HepG2 (cell line): ENCODE measurements at regions not wholly inside any gene's neighbourhood (a gene's known extent, or its start where the extent isn't known, plus 50 kb on each side); places are given as distances from the start of the nearest gene placed in this dataset.
"Not testable (repeated sequence)": the region's sequence is repeated elsewhere in the genome, so short reads cannot be mapped to it uniquely, and the experiment has no call there.

Source experiments
- ATAC-seq: fragments of 200-7000 bp; cut with Tn5 transposase; 3 replicates; pipeline ENCODE4 v1.9.1; 2020; ENCODE audit warnings: mild to moderate bottlenecking, moderate library complexity
- BruUV-seq: library from RNA; stranded (reverse); fragments of 400-500 nt; replicated peaks from 2 replicates; lab custom pipeline; 2021; lab: Mats Ljungman, UMichigan
- CTCF ChIA-PET: fragments of 300-600 bp; formaldehyde crosslinking; extraction: SDS; loops from one replicate; lab custom pipeline; 2021; ENCODE audit warnings: low total read pairs, inconsistent platforms, low intra/inter-chr PET ratio; lab: Yijun Ruan, JAX
- POLR2A ChIA-PET: fragments of 350-600 bp; sonication (Branson Sonifier 250); formaldehyde crosslinking; loops from one replicate; lab custom pipeline; 2020; ENCODE audit warnings: antibody characterized with exemption, inconsistent platforms; lab: Yijun Ruan, JAX
- DNase-seq: peaks from one replicate; pipeline ENCODE4 v3.0.0-alpha.2; 2015; ENCODE audit warnings: low spot score
- FAIRE-seq: peaks from 3 replicates; lab custom pipeline; 2011; peaks lifted over from hg19 to GRCh38; lab: Jason Lieb, UNC
- H2AFZ ChIP-seq: one replicate; pipeline ENCODE4 v1.6.1; 2011; ENCODE audit warnings: low read length, inconsistent platforms
- H3K27ac ChIP-seq: fragments of 300-600 bp; 3 replicates; pipeline ENCODE4 v1.8.0; 2011; ENCODE audit warnings: mixed run types, mild to moderate bottlenecking, mixed read lengths, low read length, inconsistent platforms; ENCODE audit not compliant: insufficient read depth; ENCODE audit errors: extremely low read length
- H3K27me3 ChIP-seq, 2 experiments: fragments of 200-600 bp in 1 of 2; 2 replicates in 1 of 2; 3 replicates in 1 of 2; pipeline versions ENCODE4 v1.6.0 to v1.8.0; 2011; ENCODE audit warnings: low read length in 2 of 2, mild to moderate bottlenecking in 2 of 2, moderate library complexity in 2 of 2, inconsistent platforms in 1 of 2; ENCODE audit not compliant: insufficient read depth in 2 of 2, control insufficient read depth in 1 of 2
- H3K36me3 ChIP-seq, 2 experiments: fragments of 200-600 bp in 1 of 2; replicated peaks in 1 of 2; 2 replicates in 1 of 2; 3 replicates in 1 of 2; pipeline versions ENCODE4 v1.5.1 to v1.8.0; 2011; ENCODE audit warnings: low read length in 2 of 2, inconsistent platforms in 1 of 2; ENCODE audit not compliant: insufficient read depth in 2 of 2, control insufficient read depth in 1 of 2
- H3K4me1 ChIP-seq: 2 replicates; pipeline ENCODE4 v1.5.1; 2012; ENCODE audit warnings: low read length, inconsistent platforms; ENCODE audit not compliant: insufficient read depth
- H3K4me2 ChIP-seq: 2 replicates; pipeline ENCODE4 v1.6.0; 2011; ENCODE audit warnings: low read depth, low read length, inconsistent platforms
- H3K4me3 ChIP-seq, 3 experiments: fragments of 200-600 bp in 1 of 3; sonication (generic), shearing (Covaris generic) in 1 of 3; replicated peaks in 1 of 3; 2 replicates each; pipeline ENCODE4 v1.5.1; 2011 to 2016; ENCODE audit warnings: low read length in 3 of 3, inconsistent platforms in 2 of 3, low read depth in 2 of 3, mild to moderate bottlenecking in 2 of 3, control low read depth in 1 of 3, mixed read lengths in 1 of 3; ENCODE audit not compliant: insufficient read depth in 1 of 3
- H3K79me2 ChIP-seq: one replicate; pipeline ENCODE4 v1.6.1; 2011; ENCODE audit warnings: low read length, inconsistent platforms; ENCODE audit not compliant: insufficient read depth
- H3K9ac ChIP-seq: 2 replicates; pipeline ENCODE4 v1.6.0; 2011; ENCODE audit warnings: mild to moderate bottlenecking, low read depth, low read length, inconsistent platforms; ENCODE audit not compliant: insufficient read depth
- H3K9me3 ChIP-seq: 2 replicates; pipeline ENCODE4 v1.5.1; 2012; ENCODE audit warnings: mild to moderate bottlenecking, low read length
- H4K20me1 ChIP-seq: 2 replicates; pipeline ENCODE4 v1.6.0; 2011; ENCODE audit warnings: inconsistent platforms, mild to moderate bottlenecking, low read length, moderate library complexity; ENCODE audit not compliant: insufficient read depth
- GLI4 ChIP-seq: sonication (generic); formaldehyde crosslinking; IDR thresholded peaks from 2 replicates; pipeline ENCODE4 v1.5.1; 2020; ENCODE audit warnings: missing genetic modification reagents, mild to moderate bottlenecking, moderate library complexity, borderline replicate concordance
- WGBS: methylation state at CpG from one replicate; pipeline ENCODE4 v1.1.6; 2017; ENCODE audit warnings: low lambda C conversion rate; 5-methylcytosine and 5-hydroxymethylcytosine counted together
- in situ Hi-C: cut with HindIII; loops from 2 replicates; pipeline ENCODE4 v1.10.0; 2017; ENCODE audit warnings: low pct_unique_long_range_greater_than_20kb; ENCODE audit not compliant: extremely low pct_ligation_motif_present
- intact Hi-C: fragments of 100-400 bp; cut with micrococcal nuclease; formaldehyde crosslinking; loops from one replicate; pipeline ENCODE4 v1.10.0; 2022; ENCODE audit not compliant: unreplicated experiment

DNA sequence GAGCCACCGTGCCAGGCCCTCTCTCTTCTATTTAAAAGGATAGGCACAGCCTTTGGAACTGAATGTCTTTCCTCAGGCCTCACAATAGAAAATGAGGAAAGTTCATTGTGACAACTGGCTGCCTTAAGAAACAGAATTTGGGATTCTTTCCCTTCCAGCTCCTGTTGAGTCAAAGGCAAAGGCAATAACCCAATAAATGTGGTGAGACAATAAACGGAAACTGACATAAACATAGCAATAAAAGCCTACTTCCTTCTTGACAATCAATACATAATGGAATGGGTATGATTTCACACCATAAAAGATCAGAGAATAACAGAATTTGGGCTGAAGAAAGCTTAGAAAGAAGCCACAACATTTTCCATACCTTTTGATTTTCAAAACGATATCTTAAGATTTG, 155.6 kb upstream of the KCTD7 start:
- H3K79me2 ChIP-seq, ATAC-seq, H4K20me1 ChIP-seq, H3K9me3 ChIP-seq, H3K9ac ChIP-seq, CTCF ChIA-PET, DNase-seq, H2AFZ ChIP-seq, H3K36me3 ChIP-seq, H3K27me3 ChIP-seq, intact Hi-C loops, BruUV-seq, H3K4me3 ChIP-seq, POLR2A ChIA-PET, H3K4me1 ChIP-seq, FAIRE-seq, in situ Hi-C loops, H3K27ac ChIP-seq, H3K4me2 ChIP-seq: not testable (repeated sequence)
- 89% methylated on average over 3 of the region's 3 CpGs for WGBS

DNA sequence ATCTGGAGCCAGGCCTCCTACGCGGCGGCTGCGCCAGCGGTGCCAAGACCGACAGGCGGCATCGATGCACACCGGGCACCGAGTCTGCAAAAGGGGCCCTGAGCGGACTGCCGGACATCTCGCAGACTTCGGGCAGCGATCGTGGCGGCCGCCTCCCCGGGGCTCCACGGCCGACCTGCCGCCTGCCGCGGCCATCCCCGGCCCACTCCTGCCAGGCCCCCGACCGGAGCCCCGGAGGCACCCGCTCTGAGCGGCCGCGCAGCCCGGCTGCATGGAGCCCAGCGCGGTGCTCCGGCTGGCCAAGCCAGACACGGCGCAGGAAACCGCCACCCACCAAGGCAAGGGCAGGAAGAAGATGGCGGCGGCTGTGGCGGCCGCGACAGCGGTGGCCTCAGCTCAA, 154.2 kb upstream of the KCTD7 start:
- Histone ChIP-seq H3K4me3 (no peak overlapping the region), H3K79me2 (no peaks in the 10 kb centered on the region), H3K9ac (no peak overlapping the region), H3K27me3 (no peaks in the 10 kb centered on the region), H3K9me3 (no peaks in the 10 kb centered on the region), H3K4me1 (no peaks in the 10 kb centered on the region), H2AFZ (no peak overlapping the region), H4K20me1 (no peaks in the 10 kb centered on the region), H3K4me2 (no peak overlapping the region), H3K27ac (no peak overlapping the region), H3K36me3 (peaks cover 5 to 20% of the 10 kb centered on the region in 2 experiments; a peak in 4 of 5 replicates)
- DNase-seq, result no peak
- POLR2A ChIA-PET, result no interaction called here
- no peak for TF ChIP-seq GLI4 (CRISPR knock-in tag)
- intact Hi-C loops (no loop called here), in situ Hi-C loops (no loop called here)
- CTCF ChIA-PET, result no interaction called here
- ATAC-seq, result no peak
- FAIRE-seq, result no peak
- 99% methylated on average over 26 of the region's 45 CpGs for WGBS
- no TSS peak for BruUV-seq

DNA sequence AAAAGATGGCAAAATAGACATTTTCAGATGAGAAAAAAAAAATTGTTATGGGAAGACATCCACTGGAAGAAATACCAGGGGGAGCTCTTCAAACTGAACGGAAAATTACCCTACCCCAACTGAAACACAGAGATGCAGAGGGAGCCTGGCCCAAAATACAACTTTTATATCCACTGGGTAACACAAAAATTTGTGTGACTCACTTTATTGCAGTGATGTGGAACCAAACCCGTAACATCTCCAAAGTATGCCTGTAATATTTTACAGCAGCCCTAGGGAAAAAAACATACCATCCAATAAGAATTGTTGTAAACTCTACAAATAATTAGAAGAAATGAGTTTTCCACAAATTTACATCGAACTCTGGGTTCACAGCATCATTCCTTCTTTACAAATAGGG, 152.6 kb upstream of the KCTD7 start:
- POLR2A ChIA-PET, FAIRE-seq: not testable (repeated sequence)

DNA sequence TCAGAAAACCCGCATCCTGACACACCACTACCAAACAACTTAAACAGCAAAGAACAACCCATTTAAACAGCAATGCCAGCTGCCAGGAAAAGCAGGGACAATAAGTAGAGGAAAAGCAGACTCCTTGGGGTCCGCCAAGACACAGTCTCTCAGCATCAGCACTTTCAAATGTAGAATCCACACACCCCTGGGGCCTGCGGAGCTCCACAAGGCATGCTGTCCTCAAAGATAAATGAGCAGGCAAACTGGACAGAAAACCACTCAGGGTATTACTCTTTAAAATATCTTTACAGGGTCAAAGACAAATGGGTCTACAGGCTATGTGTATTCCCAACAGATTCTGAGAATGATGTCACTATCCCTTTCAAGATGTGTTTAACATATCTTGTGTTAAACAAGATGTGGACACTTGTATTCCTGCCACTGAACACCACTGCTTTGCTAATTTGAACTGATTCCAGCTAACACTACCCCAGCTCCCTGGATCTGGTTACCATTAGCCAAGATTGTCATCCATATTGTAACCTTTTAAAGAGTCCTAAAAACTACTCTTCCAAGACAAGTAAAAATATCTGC, 150.8 kb upstream of the KCTD7 start:
- H3K4me3 ChIP-seq, DNase-seq, H3K27me3 ChIP-seq, H3K4me1 ChIP-seq, H3K9ac ChIP-seq, in situ Hi-C loops, H4K20me1 ChIP-seq, ATAC-seq, H3K27ac ChIP-seq, H3K9me3 ChIP-seq, CTCF ChIA-PET, H3K4me2 ChIP-seq, FAIRE-seq, H3K79me2 ChIP-seq, H2AFZ ChIP-seq, POLR2A ChIA-PET, BruUV-seq, intact Hi-C loops: not testable (repeated sequence)
- peaks cover 5 to 26% of the 10 kb centered on the region in 2 experiments; a peak in 4 of 5 replicates for H3K36me3 ChIP-seq
- WGBS, result 95% methylated on average over 3 of the region's 3 CpGs

More for the DNA sequence above, 152.6 kb upstream of the KCTD7 start:
- H3K79me2 ChIP-seq, H3K4me1 ChIP-seq, H3K9me3 ChIP-seq, in situ Hi-C loops, CTCF ChIA-PET, H2AFZ ChIP-seq, intact Hi-C loops, DNase-seq, H3K9ac ChIP-seq, H3K27me3 ChIP-seq, BruUV-seq, ATAC-seq, H3K4me2 ChIP-seq, H3K27ac ChIP-seq, H3K4me3 ChIP-seq, H4K20me1 ChIP-seq: not testable (repeated sequence)
- whole genome bisulfite sequencing, result 94% methylated on average over 3 of the region's 3 CpGs
- H3K36me3 ChIP-seq, result peaks cover 5 to 26% of the 10 kb centered on the region in 2 experiments; a peak in 4 of 5 replicates
